Activated CD4-positive, alpha-beta memory T cell treated with anti-CD3 and anti-CD28 coated beads, Interleukin-2, amount 10 ng/mL, durations not matched to agents 7 days and 5 days (primary cell): ENCODE measurements at regions not wholly inside any gene's neighbourhood (a gene's known extent, or its start where the extent isn't known, plus 50 kb on each side); places are given as distances from the start of the nearest gene placed in this dataset.
A peak's percentile ranks its signal among the peaks of the same experiment; 100 is the strongest.

Source experiments
- CTCF ChIA-PET: fragments of 350-600 bp; sonication (Branson Sonifier 250); formaldehyde crosslinking; loops from one replicate; lab custom pipeline; 2021; ENCODE audit warnings: antibody characterized with exemption, inconsistent platforms; lab: Charles Lee
- POLR2A ChIA-PET: fragments of 350-600 bp; sonication (Branson Sonifier 250); formaldehyde crosslinking; loops from one replicate; lab custom pipeline; 2021; ENCODE audit warnings: antibody characterized with exemption; lab: Charles Lee
- DNase-seq: peaks from one replicate; pipeline ENCODE4 v3.0.0-alpha.2; 2020
- H3K27ac Mint-ChIP-seq: one replicate; pipeline ENCODE4 v1.8.0; 2021; ENCODE audit warnings: mild to moderate bottlenecking, mixed read lengths
- H3K27me3 Mint-ChIP-seq: one replicate; pipeline ENCODE4 v1.8.0; 2021; ENCODE audit warnings: mixed read lengths
- H3K36me3 Mint-ChIP-seq: one replicate; pipeline ENCODE4 v1.8.0; 2021; ENCODE audit warnings: low read depth, mixed read lengths
- H3K4me1 Mint-ChIP-seq: one replicate; pipeline ENCODE4 v1.8.0; 2021; ENCODE audit warnings: mixed read lengths
- H3K4me3 Mint-ChIP-seq: one replicate; pipeline ENCODE4 v1.8.0; 2021; ENCODE audit warnings: mild to moderate bottlenecking, mixed read lengths
- H3K9me3 Mint-ChIP-seq: one replicate; pipeline ENCODE4 v1.8.0; 2021; ENCODE audit warnings: mixed read lengths

GRCh38 chr6:139581485-139581865 is 207.0 kb upstream of the CITED2 start:
- Mint-ChIP-seq H3K4me3 (no peak overlapping the region), H3K36me3 (no peaks in the 10 kb centered on the region), H3K9me3 (no peaks in the 10 kb centered on the region), H3K27ac (no peak overlapping the region), H3K4me1 (peaks cover 18% of the 10 kb centered on the region), H3K27me3 (no peaks in the 10 kb centered on the region)
- DNase-seq = no peak
- CTCF ChIA-PET = no interaction called here
- POLR2A ChIA-PET = interaction anchor here (2.1 kb wide), 1 partner anchor 51 kb away, joined by 7 read pairs; no protein-coding TSS in a partner anchor

GRCh38 chr6:139580592-139581484 is 206.4 kb upstream of the CITED2 start:
- Mint-ChIP-seq H3K36me3 (no peaks in the 10 kb centered on the region), H3K27ac (peak overlapping the region; percentile 75), H3K4me1 (peaks cover 18% of the 10 kb centered on the region), H3K9me3 (no peaks in the 10 kb centered on the region), H3K27me3 (no peaks in the 10 kb centered on the region), H3K4me3 (peak overlapping the region; percentile 0)
- CTCF ChIA-PET = no interaction called here
- no peak for DNase-seq
- POLR2A ChIA-PET = interaction anchor here (0.6 to 2.1 kb wide), 3 partner anchors 50 to 210 kb away, joined by 3 to 7 read pairs (median 5); no protein-coding TSS in a partner anchor

DNA sequence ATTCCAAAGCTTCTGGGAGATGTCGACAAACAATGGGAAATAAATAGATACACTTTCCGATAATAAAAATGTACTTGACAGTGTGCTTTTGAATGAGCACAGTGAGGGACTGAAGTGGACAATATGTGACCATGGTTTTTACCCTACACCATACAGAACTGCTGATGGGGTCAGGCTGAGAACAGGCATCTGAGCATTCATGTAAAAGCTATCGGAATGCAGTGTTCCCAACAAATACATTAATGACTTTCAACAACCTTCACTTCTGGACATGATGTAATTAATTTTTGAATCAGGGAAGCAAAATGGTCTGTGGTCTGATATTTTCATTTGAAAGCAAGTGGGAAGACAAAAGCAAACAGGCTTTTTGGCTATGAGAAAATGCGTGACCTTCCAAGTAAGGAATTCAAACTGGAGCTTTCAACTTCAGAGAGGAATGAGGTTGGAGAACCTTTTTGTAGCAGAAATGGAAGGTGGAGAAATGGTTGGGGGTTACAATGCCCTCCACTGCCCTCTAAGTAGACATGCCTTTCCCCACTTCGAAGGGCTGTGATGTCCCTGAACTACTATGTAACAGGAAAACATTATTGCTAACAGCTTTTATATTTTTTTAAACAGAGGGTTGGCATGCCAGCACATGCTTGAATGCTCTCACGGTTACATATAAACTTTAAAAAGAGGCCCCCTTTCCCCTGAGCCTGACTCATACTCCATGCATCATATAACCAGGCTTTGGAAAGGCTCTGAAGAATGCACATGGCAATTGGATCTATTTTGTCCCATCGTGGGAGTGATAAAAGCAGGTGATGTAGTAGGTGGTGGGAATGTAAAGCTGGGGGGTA is 203.5 kb upstream of the CITED2 start:
- Mint-ChIP-seq H3K27ac (no peak overlapping the region), H3K27me3 (no peaks in the 10 kb centered on the region), H3K4me3 (no peak overlapping the region), H3K4me1 (peaks cover 18% of the 10 kb centered on the region), H3K36me3 (no peaks in the 10 kb centered on the region), H3K9me3 (no peaks in the 10 kb centered on the region)
- POLR2A ChIA-PET = no interaction called here
- CTCF ChIA-PET = no interaction called here
- DNase-seq = no peak

DNA sequence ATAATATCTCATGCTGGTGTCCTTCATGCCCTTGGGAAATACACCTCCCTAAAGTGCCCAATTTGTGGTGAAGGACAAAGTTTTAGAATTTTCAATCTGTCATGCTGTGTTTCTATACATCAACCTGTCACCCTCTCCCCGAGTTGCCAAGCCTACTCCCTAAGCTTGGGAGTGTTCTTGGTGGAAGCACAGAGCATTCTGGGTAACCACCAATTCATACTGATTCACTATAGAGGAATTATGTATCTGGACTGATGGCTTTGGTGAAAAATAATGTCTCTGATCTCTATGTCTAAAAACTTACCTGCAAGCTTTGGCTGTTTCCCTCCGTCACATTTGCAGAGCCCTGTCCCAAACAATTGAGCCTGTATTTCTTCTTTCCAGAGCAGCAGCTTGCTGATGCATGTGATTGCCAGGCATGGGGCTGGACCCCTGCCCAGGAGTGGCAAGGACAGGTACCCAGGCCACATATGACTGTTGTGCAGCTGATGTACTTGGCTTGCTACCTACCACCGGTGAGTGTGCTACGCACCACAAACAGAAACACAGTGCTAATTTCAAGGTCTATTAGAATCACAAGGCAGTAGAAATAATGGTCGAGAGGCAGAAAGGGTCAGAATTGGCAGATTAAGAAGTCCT is 202.8 kb upstream of the CITED2 start:
- H3K4me1 Mint-ChIP-seq = peaks cover 18% of the 10 kb centered on the region
- no peaks in the 10 kb centered on the region for H3K27me3 Mint-ChIP-seq
- DNase-seq = no peak
- no peak overlapping the region for H3K4me3 Mint-ChIP-seq
- H3K9me3 Mint-ChIP-seq = no peaks in the 10 kb centered on the region
- H3K36me3 Mint-ChIP-seq = no peaks in the 10 kb centered on the region
- ChIA-PET POLR2A (interaction anchor here (0.7 kb wide), 1 partner anchor 202 kb away, joined by 4 read pairs; no protein-coding TSS in a partner anchor), CTCF (no interaction called here)
- H3K27ac Mint-ChIP-seq = no peak overlapping the region

DNA sequence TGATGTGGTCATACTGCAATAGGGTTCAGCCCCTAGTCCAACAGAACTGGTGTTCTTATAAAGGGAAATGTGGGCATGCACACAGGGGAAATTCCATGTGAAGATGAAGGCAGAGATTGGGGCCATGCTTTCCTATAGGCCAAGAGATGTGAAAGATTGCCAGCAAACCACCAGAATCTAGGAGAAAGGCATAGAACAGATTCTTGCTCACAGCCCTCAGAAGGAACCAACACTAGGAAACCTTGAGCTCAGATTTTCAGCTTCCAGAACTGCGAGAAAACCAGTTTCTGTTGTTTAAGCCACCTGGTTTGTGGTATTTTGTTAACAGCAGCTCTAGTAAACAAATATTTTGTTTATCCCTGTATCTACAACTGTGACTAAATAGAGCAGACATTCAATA is 197.6 kb upstream of the CITED2 start:
- POLR2A ChIA-PET = no interaction called here
- no peaks in the 10 kb centered on the region for H3K9me3 Mint-ChIP-seq
- H3K4me1 Mint-ChIP-seq = peaks cover 6% of the 10 kb centered on the region
- CTCF ChIA-PET = no interaction called here
- H3K27ac Mint-ChIP-seq = no peak overlapping the region
- no peak overlapping the region for H3K4me3 Mint-ChIP-seq
- no peaks in the 10 kb centered on the region for H3K27me3 Mint-ChIP-seq
- DNase-seq = no peak
- peaks cover 1% of the 10 kb centered on the region for H3K36me3 Mint-ChIP-seq

DNA sequence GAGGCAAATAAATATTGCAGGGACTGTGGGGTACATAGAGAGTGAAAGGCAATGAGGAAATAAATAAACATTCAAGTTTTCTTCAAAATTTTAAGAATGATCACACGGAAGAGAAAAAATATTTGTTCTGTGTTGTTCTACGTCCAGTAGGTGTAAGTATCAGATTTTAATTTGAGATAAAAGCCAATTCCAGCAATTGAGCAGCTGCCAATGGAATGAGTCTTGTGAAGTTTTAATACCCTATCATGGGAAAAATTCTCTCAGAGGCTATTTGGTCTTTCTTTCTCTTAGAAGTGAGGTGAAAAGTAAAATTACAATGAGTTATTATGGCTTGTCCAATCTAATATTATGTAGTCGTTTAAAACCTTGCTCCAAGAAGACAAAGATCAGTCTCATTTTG is 195.7 kb upstream of the CITED2 start:
- H3K4me3 Mint-ChIP-seq = no peak overlapping the region
- CTCF ChIA-PET = no interaction called here

DNA sequence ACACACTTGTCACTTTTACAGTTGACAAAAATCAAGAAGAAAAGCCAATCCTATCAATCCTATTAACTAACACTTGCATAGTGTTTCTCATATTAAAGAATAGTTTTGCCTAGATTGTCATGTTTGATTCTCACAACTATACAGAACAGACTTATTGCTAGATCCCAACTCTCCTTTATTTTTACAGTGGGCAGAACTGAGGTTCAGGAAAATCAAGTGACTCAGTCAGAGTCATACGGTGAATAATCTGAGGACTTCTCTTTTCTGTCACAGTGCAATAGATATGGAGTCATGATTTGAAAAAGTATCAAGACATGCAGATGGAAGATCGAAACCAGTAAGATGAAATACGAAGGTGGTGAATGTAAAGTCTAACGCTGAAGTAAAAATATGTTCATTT is 195.1 kb upstream of the CITED2 start:
- no peaks in the 10 kb centered on the region for H3K27me3 Mint-ChIP-seq
- POLR2A ChIA-PET = no interaction called here
- H3K9me3 Mint-ChIP-seq = peaks cover 4% of the 10 kb centered on the region
- peaks cover 4% of the 10 kb centered on the region for H3K36me3 Mint-ChIP-seq
- CTCF ChIA-PET = no interaction called here
- peaks cover 6% of the 10 kb centered on the region for H3K4me1 Mint-ChIP-seq
- DNase-seq = no peak
- H3K27ac Mint-ChIP-seq = no peak overlapping the region
- H3K4me3 Mint-ChIP-seq = no peak overlapping the region

More for the DNA sequence above, 195.7 kb upstream of the CITED2 start:
- POLR2A ChIA-PET = no interaction called here
- peaks cover 4% of the 10 kb centered on the region for H3K36me3 Mint-ChIP-seq
- H3K4me1 Mint-ChIP-seq = peaks cover 6% of the 10 kb centered on the region
- H3K9me3 Mint-ChIP-seq = peaks cover 4% of the 10 kb centered on the region
- DNase-seq = no peak
- H3K27me3 Mint-ChIP-seq = no peaks in the 10 kb centered on the region
- H3K27ac Mint-ChIP-seq = no peak overlapping the region

- peaks cover 4% of the 10 kb centered on the region for H3K36me3 Mint-ChIP-seq
- no peak overlapping the region for H3K27ac Mint-ChIP-seq
- H3K4me1 Mint-ChIP-seq = peaks cover 6% of the 10 kb centered on the region
- POLR2A ChIA-PET = no interaction called here
- no peak for DNase-seq
- H3K9me3 Mint-ChIP-seq = peaks cover 4% of the 10 kb centered on the region
- CTCF ChIA-PET = no interaction called here
- no peak overlapping the region for H3K4me3 Mint-ChIP-seq
- no peaks in the 10 kb centered on the region for H3K27me3 Mint-ChIP-seq
Measured at GRCh38 chr6:139568956-139569538, 194.6 kb upstream of the CITED2 start.

DNA sequence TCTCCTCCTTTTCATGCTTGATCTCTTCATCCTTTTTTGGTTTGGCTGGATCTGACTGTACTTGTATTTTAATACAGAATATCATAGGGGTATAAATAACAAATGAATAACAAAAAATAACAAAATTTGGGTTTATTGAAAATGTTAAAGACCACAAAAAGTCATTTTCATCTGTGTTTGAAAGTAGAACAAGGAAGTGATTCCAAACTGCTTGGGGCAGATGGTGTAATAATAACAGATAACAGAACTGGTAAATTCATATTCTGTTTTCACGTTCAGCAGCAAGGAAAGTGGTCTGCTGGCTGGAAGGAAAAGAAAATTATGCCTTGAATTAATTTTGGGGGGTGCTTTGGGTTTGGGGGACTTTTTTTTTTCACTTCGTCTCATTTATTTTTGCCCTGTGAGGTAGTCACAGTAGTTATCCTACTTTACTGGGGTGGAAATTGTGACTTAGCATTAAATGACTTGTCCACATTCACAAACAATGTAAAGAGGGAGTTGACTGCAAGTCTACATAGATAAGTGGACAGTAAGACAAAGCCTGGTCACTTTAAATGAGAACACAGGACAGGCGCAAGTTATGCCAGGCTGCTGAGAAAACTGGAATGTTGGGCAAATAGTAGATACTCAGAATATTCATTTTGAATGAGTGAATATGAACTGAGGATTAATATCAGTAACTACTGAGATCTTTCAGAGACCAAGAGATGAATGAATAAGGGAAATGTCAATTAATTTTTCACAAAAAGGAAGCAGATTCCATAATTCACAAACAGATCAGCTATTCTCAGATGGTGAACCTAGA is 193.9 kb upstream of the CITED2 start:
- ChIA-PET POLR2A (no interaction called here), CTCF (no interaction called here)
- Mint-ChIP-seq H3K36me3 (peaks cover 4% of the 10 kb centered on the region), H3K4me1 (peaks cover 6% of the 10 kb centered on the region), H3K27ac (no peak overlapping the region), H3K27me3 (no peaks in the 10 kb centered on the region), H3K4me3 (no peak overlapping the region), H3K9me3 (peaks cover 4% of the 10 kb centered on the region)
- DNase-seq = no peak

DNA sequence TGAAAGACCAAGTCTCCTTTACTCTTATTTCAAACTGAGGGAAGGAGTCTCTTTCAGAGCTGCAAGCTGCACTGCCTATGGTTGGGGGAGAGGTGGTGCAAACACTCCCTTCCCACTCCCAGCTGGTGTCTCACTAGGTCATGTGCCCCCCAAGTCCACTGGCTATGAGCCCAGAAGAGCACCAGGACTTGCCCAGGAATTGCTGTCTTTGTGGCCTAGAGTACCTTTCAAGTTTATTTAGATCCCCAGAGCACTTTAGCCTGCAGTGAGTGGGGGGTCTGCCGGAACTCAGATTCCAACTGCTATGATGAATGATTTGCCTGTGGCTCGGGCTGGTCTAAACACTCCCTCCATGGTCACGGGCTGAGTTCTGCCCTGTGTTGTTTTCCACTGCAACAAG is 192.6 kb upstream of the CITED2 start:
- ChIA-PET CTCF (no interaction called here), POLR2A (interaction anchor here (1.4 kb wide), 1 partner anchor 193 kb away, joined by 3 read pairs; the partner anchor contains the start of gene CITED2)
- H3K27ac Mint-ChIP-seq = no peak overlapping the region
- no peak overlapping the region for H3K4me3 Mint-ChIP-seq
- H3K36me3 Mint-ChIP-seq = peaks cover 4% of the 10 kb centered on the region
- H3K27me3 Mint-ChIP-seq = no peaks in the 10 kb centered on the region
- H3K4me1 Mint-ChIP-seq = peaks cover 6% of the 10 kb centered on the region
- H3K9me3 Mint-ChIP-seq = peaks cover 4% of the 10 kb centered on the region
- DNase-seq = no peak

DNA sequence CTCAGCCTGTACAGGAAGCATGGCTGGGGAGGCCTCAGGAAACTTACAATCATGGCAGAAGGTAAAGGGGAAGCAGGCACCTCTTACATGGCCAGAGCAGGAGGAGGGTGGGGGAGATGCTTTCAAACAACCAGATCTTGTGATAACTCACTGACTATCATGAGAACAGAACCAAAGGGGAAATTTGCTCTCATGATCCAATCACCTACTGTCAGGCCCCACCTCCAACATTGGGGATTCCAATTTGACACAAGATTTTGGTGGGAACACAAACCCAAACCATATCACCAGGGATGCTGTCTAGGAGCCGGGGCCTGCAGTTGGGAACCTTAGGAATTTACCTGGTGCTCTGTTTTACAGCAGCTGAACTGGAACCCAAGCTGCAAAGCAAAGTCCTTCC is 191.1 kb upstream of the CITED2 start:
- POLR2A ChIA-PET = no interaction called here
- Mint-ChIP-seq H3K4me3 (no peak overlapping the region), H3K9me3 (peaks cover 10% of the 10 kb centered on the region), H3K4me1 (peaks cover 6% of the 10 kb centered on the region), H3K36me3 (peaks cover 8% of the 10 kb centered on the region), H3K27me3 (no peaks in the 10 kb centered on the region), H3K27ac (no peak overlapping the region)
- CTCF ChIA-PET = no interaction called here
- DNase-seq = no peak

- Mint-ChIP-seq H3K9me3 (peaks cover 17% of the 10 kb centered on the region), H3K27me3 (no peaks in the 10 kb centered on the region), H3K27ac (no peak overlapping the region), H3K4me3 (no peak overlapping the region), H3K4me1 (no peaks in the 10 kb centered on the region), H3K36me3 (peaks cover 6% of the 10 kb centered on the region)
- ChIA-PET POLR2A (interaction anchor here (0.6 kb wide), 1 partner anchor 724 kb away, joined by 4 read pairs; no protein-coding TSS in a partner anchor), CTCF (no interaction called here)
- no peak for DNase-seq
Measured at GRCh38 chr6:139557547-139557946, 183.1 kb upstream of the CITED2 start.
